ENCODE measurements at regions not wholly inside any gene's neighbourhood (a gene's known extent, or its start where the extent isn't known, plus 50 kb on each side); places are given as distances from the start of the nearest gene placed in this dataset.

DNA sequence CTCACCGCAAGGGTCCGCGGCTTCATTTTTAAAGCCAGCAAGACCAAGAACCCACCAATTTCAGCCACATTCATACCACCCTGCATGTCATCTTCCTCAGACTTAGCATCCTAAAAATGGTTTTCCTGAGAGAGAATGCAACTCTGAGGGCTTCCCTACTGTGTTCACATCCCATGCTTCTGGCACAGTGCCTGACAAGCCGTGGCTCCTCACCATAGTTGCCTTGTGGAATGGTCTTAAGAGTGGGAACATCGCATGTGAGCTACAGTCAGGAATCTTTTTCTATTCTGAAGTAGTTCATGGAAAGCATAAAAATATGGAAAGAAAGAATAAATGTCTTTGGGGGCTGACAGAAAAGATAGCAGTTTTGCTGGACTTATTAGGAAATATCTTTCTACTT is 120.3 kb downstream of the RAP2B start:
- DNase-seq (ENCODE audit: low read depth) = no peak
- no peak for TF ChIP-seq CTCF (conservative IDR thresholded peaks at IDR 0.05; ENCODE audit: low read length)
- no peak overlapping the region for H3K4me3 ChIP-seq (ENCODE audit: low read length)

- TF ChIP-seq CTCF (conservative IDR thresholded peaks at IDR 0.05; ENCODE audit: low read length) = no peak
- no peak overlapping the region for H3K4me3 ChIP-seq (ENCODE audit: low read length)
- DNase-seq (ENCODE audit: low read depth) = peak; percentile 93
Measured at GRCh38 chr3:153284282-153284938, 122.4 kb downstream of the RAP2B start.

GRCh38 chr3:153285194-153285641 is 123.2 kb downstream of the RAP2B start:
- TF ChIP-seq CTCF (conservative IDR thresholded peaks at IDR 0.05; ENCODE audit: low read length) = peak; percentile 30
- peak; percentile 54 for DNase-seq (ENCODE audit: low read depth)
- no peak overlapping the region for H3K4me3 ChIP-seq (ENCODE audit: low read length)

DNA sequence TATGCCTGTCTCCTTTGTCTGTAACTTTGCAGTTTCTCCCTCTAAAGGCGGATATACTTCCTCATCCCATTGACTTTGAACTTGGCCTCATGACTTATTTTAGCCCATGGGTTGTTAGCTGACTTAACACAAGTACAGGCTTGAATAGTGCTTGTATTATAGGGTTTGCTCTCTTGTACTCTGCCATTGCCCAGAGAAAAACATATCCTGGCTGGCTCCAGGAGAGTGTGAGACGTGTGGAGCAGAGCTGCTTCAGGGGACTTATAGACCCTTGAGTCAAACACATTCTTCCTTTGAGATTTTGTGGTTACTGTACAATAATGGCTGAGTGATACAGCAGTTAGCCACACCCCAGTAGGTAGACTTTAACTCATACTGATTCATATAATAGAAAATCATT is 124.0 kb downstream of the RAP2B start:
- no peak overlapping the region for H3K4me3 ChIP-seq (ENCODE audit: low read length)
- no peak for TF ChIP-seq CTCF (conservative IDR thresholded peaks at IDR 0.05; ENCODE audit: low read length)
- no peak for DNase-seq (ENCODE audit: low read depth)

DNA sequence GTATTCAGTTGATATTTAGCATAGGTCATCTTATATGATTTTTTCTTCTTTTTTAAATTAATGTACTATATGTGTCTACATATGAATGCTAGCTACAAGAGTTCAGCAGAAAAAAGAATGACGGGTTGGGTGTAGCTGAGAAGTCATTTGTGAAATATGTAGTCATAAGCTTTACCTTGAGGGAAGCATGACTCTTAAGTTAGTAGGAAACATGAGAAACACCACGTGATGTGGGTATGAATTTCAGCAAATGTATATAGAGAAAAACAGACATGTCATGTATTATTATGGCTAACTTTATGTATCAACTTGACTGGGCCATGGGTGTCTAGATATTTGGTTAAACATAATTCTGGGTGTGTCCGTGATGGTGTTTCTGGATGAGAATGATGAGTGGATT is 125.0 kb downstream of the RAP2B start:
- TF ChIP-seq CTCF (conservative IDR thresholded peaks at IDR 0.05; ENCODE audit: low read length) = no peak
- DNase-seq (ENCODE audit: low read depth) = no peak
- no peak overlapping the region for H3K4me3 ChIP-seq (ENCODE audit: low read length)

DNA sequence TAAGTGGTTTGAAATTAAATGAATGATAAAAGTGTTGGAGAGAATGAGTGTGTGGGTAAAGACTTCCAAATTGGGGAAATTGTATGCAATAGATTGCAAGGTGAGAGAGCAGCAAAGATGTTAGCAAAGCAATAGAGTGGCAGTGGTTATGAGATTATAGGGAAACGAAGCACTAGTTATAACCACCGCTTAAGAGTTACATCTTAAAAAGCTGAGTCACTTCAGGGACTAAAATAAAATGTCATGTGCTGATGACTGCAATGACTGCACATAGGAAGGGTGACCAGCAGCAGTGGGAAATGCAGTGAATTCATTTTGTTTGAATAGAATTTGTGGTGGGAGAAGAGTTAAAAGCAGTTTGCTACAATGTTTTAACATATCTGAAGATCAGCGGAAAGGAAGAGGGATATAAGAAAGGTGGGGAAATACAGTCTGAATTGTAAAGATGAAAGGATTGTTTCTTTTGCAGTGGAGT is 127.3 kb downstream of the RAP2B start:
- H3K4me3 ChIP-seq (ENCODE audit: low read length) = no peak overlapping the region
- TF ChIP-seq CTCF (conservative IDR thresholded peaks at IDR 0.05; ENCODE audit: low read length) = no peak
- DNase-seq (ENCODE audit: low read depth) = peak; percentile 39

DNA sequence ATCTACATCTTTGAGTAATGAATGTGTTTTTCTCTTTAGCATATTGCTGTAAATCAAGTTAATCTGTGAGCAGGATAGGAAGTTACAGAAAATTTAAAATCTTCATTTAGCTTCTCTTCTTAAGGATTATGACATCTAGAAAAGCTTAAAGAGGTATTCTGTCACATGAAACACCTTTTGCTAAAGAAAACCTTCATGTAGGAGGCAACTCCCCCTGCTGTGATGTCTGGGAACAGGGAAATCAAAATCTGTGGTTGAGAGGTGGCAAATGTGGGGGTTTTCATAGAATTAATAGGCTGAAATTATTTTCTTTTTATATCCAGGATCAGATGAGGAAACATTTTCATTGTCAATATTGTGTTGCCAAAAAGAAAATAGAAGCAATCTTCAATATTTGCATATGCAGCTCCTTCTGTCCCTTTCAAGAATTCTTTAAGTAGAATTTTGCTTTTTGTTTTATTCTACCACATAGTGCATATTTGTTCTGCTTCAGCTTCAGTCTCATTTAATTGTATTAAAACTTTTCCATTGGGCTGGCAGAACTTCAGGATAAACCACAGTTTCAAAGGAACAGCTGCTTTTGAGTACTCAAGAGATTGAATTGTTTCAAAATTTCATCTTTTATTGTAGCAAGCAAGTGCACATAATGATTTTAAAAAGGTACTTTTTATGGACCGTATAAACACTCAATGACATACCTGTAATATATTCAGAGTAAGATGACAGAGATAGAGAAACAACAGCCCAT is 128.4 kb downstream of the RAP2B start:
- peak; percentile 37 for TF ChIP-seq CTCF (conservative IDR thresholded peaks at IDR 0.05; ENCODE audit: low read length)
- H3K4me3 ChIP-seq (ENCODE audit: low read length) = no peak overlapping the region
- peak; percentile 29 for DNase-seq (ENCODE audit: low read depth)

All from AG10803 (cell line).